Neural progenitor cell (in vitro differentiated cells): ENCODE measurements at regions not wholly inside any gene's neighbourhood (a gene's known extent, or its start where the extent isn't known, plus 50 kb on each side); places are given as distances from the start of the nearest gene placed in this dataset.

Experiments used
- DNase-seq: peaks from one replicate; pipeline ENCODE4 v3.0.0-alpha.2; 2016; ENCODE audit warnings: low spot score
- H2AFZ ChIP-seq: fragments of 200-600 bp; sonication (generic); replicated peaks from 2 replicates; pipeline ENCODE4 v1.6.1; 2016; ENCODE audit warnings: antibody characterized with exemption
- H3F3A ChIP-seq: fragments of 200-600 bp; sonication (generic); 2 replicates; pipeline ENCODE4 v1.6.1; 2016; ENCODE audit warnings: antibody characterized with exemption, low read depth
- H3K27ac ChIP-seq: fragments of 200-600 bp; sonication (generic); 2 replicates; pipeline ENCODE4 v1.5.1; 2016; ENCODE audit warnings: mild to moderate bottlenecking
- H3K27me3 ChIP-seq: fragments of 200-600 bp; sonication (generic); 2 replicates; pipeline ENCODE4 v1.6.1; 2016; ENCODE audit warnings: mild to moderate bottlenecking, moderate library complexity
- H3K36me3 ChIP-seq: fragments of 200-600 bp; sonication (generic); 2 replicates; pipeline ENCODE4 v1.5.1; 2016
- H3K4me1 ChIP-seq: fragments of 200-600 bp; sonication (generic); 2 replicates; pipeline ENCODE4 v1.6.1; 2016; ENCODE audit warnings: mixed run types
- H3K4me2 ChIP-seq: fragments of 200-600 bp; sonication (generic); 2 replicates; pipeline ENCODE4 v1.6.1; 2016
- H3K4me3 ChIP-seq: fragments of 200-600 bp; sonication (generic); 2 replicates; pipeline ENCODE4 v1.5.1; 2016
- H3K79me2 ChIP-seq: fragments of 200-600 bp; sonication (generic); 2 replicates; pipeline ENCODE4 v1.6.1; 2016; ENCODE audit warnings: low read depth
- H3K9ac ChIP-seq: fragments of 200-600 bp; sonication (generic); 2 replicates; pipeline ENCODE4 v1.6.1; 2016
- H3K9me3 ChIP-seq: fragments of 200-600 bp; sonication (generic); 2 replicates; pipeline ENCODE4 v1.5.1; 2016; ENCODE audit warnings: low read depth
- H4K20me1 ChIP-seq: fragments of 200-600 bp; sonication (generic); 2 replicates; pipeline ENCODE4 v1.6.1; 2016; ENCODE audit warnings: low read depth
- H3K27ac Mint-ChIP-seq: 3 replicates; pipeline ENCODE4 v1.8.0; 2021; ENCODE audit warnings: mixed read lengths
- H3K27me3 Mint-ChIP-seq: 2 replicates; pipeline ENCODE4 v1.8.0; 2022; ENCODE audit warnings: low read depth, mild to moderate bottlenecking, inconsistent platforms, moderate library complexity, mixed read lengths; ENCODE audit not compliant: insufficient read depth
- H3K36me3 Mint-ChIP-seq: 3 replicates; pipeline ENCODE4 v1.8.0; 2021; ENCODE audit warnings: mixed read lengths
- H3K4me1 Mint-ChIP-seq: 3 replicates; pipeline ENCODE4 v1.8.0; 2021; ENCODE audit warnings: mixed read lengths
- H3K4me3 Mint-ChIP-seq: 3 replicates; pipeline ENCODE4 v1.8.0; 2021; ENCODE audit warnings: mild to moderate bottlenecking, moderate library complexity, mixed read lengths
- H3K9me3 Mint-ChIP-seq: 3 replicates; pipeline ENCODE4 v1.8.0; 2020; ENCODE audit warnings: mixed read lengths
- CTCF ChIP-seq: fragments of 200-600 bp; sonication (generic); IDR thresholded peaks from 2 replicates; pipeline ENCODE4 v1.5.1; 2017; ENCODE audit warnings: antibody characterized with exemption, mild to moderate bottlenecking
- EZH2 ChIP-seq: fragments of 200-600 bp; sonication (generic); IDR thresholded peaks from 2 replicates; pipeline ENCODE4 v1.6.1; 2017; ENCODE audit warnings: antibody characterized with exemption, mild to moderate bottlenecking, moderate library complexity
- EZH2phosphoT487 ChIP-seq: fragments of 200-600 bp; sonication (generic); IDR thresholded peaks from 2 replicates; pipeline ENCODE4 v1.6.1; 2017; ENCODE audit warnings: antibody characterized with exemption

DNA sequence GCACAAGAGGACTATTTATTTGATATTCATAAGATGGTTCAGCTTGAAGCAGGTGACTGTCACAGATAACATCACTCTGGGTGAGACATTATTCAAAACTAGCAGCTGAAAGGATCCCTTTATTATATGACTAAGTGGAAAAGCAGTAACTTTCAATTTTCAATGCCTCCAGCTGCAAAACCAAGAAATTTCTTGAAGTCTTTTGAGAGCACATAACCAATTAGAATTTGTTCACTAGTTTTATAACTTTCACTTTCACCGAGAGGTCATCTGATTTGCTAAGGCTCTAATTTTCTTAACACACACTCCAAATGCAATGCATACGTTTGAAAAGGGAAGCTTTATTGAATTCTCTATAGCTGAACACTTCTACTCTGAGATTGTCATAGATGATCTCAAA is 88.6 kb upstream of the KLF14 start:
- Mint-ChIP-seq H3K4me1 (no peaks in the 10 kb centered on the region), H3K27ac (no peak overlapping the region), H3K36me3 (no peaks in the 10 kb centered on the region), H3K4me3 (no peak overlapping the region), H3K9me3 (peaks cover 13% of the 10 kb centered on the region), H3K27me3 (peaks cover 2% of the 10 kb centered on the region)
- H3K9ac ChIP-seq, result no peak overlapping the region
- H3F3A ChIP-seq, result no peaks in the 10 kb centered on the region
- H3K79me2 ChIP-seq, result no peaks in the 10 kb centered on the region
- no peaks in the 10 kb centered on the region for H3K36me3 ChIP-seq
- peaks cover 11% of the 10 kb centered on the region for H3K9me3 ChIP-seq
- H3K27me3 ChIP-seq, result no peaks in the 10 kb centered on the region
- no peaks in the 10 kb centered on the region for H4K20me1 ChIP-seq
- H3K4me3 ChIP-seq, result no peak overlapping the region
- no peak for TF ChIP-seq EZH2phosphoT487
- no peak for TF ChIP-seq CTCF
- no peak for TF ChIP-seq EZH2
- H3K4me1 ChIP-seq, result no peaks in the 10 kb centered on the region
- H3K4me2 ChIP-seq, result no peak overlapping the region
- no peak overlapping the region for H3K27ac ChIP-seq
- H2AFZ ChIP-seq, result no peak overlapping the region
- DNase-seq, result no peak

DNA sequence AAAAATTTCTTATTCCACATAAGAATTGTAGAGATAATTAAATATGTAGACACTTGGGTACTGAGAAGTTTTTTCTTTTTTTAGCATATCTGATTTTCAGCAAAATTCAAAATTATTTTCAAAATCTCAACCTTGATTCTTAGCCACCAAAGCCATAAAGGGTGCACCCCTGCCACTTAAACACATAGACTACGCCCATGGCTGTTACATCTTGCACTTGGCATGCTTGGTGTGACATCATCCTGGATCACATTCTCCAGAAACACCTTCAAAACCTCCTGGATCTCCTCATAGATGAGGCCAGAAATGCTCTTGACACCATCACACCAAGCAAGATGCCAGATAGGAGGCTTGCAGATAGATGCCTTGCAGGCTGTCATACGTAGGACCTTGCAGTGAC is 89.1 kb upstream of the KLF14 start:
- DNase-seq, result no peak
- Mint-ChIP-seq H3K4me1 (no peaks in the 10 kb centered on the region), H3K9me3 (peaks cover 13% of the 10 kb centered on the region), H3K36me3 (no peaks in the 10 kb centered on the region), H3K27ac (no peak overlapping the region), H3K4me3 (no peak overlapping the region), H3K27me3 (peaks cover 2% of the 10 kb centered on the region)
- no peaks in the 10 kb centered on the region for H3F3A ChIP-seq
- H3K9ac ChIP-seq, result no peak overlapping the region
- no peak overlapping the region for H3K4me3 ChIP-seq
- no peaks in the 10 kb centered on the region for H4K20me1 ChIP-seq
- H3K36me3 ChIP-seq, result no peaks in the 10 kb centered on the region
- H3K27me3 ChIP-seq, result no peaks in the 10 kb centered on the region
- peaks cover 11% of the 10 kb centered on the region for H3K9me3 ChIP-seq
- no peak overlapping the region for H2AFZ ChIP-seq
- no peaks in the 10 kb centered on the region for H3K79me2 ChIP-seq
- no peak overlapping the region for H3K4me2 ChIP-seq
- no peak for TF ChIP-seq CTCF
- no peak for TF ChIP-seq EZH2phosphoT487
- no peak for TF ChIP-seq EZH2
- no peak overlapping the region for H3K27ac ChIP-seq
- no peaks in the 10 kb centered on the region for H3K4me1 ChIP-seq

DNA sequence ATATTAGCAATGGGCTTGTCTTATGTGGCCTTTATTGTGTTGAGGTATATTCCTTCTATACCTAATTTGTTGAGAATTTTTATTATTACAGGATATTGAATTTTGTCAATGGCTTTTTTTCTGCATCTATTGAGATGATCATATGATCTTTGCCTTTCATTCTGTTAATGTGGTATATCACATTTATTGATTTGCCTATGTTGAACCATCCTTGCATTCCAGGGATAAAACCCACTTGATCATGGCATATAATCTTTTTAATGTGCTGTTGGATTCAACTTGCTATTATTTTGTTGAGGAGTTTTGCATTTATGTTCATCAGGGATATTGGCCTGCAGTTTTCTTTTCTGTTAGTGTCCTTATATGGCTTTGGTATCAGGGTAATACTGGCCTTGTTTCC is 91.8 kb upstream of the KLF14 start:
- Mint-ChIP-seq H3K36me3 (no peaks in the 10 kb centered on the region), H3K9me3 (peaks cover 15% of the 10 kb centered on the region), H3K4me3 (no peak overlapping the region), H3K27ac (no peak overlapping the region), H3K4me1 (no peaks in the 10 kb centered on the region), H3K27me3 (no peaks in the 10 kb centered on the region)
- no peaks in the 10 kb centered on the region for H3K79me2 ChIP-seq
- TF ChIP-seq EZH2 (no peak), CTCF (no peak), EZH2phosphoT487 (no peak)
- no peak overlapping the region for H3K4me3 ChIP-seq
- H3K4me1 ChIP-seq, result no peaks in the 10 kb centered on the region
- H3K9ac ChIP-seq, result no peak overlapping the region
- no peak for DNase-seq
- H3K9me3 ChIP-seq, result peaks cover 11% of the 10 kb centered on the region
- H3K4me2 ChIP-seq, result no peak overlapping the region
- H4K20me1 ChIP-seq, result no peaks in the 10 kb centered on the region
- H3F3A ChIP-seq, result no peaks in the 10 kb centered on the region
- H3K27ac ChIP-seq, result no peak overlapping the region
- H2AFZ ChIP-seq, result no peak overlapping the region
- H3K36me3 ChIP-seq, result no peaks in the 10 kb centered on the region
- no peaks in the 10 kb centered on the region for H3K27me3 ChIP-seq

DNA sequence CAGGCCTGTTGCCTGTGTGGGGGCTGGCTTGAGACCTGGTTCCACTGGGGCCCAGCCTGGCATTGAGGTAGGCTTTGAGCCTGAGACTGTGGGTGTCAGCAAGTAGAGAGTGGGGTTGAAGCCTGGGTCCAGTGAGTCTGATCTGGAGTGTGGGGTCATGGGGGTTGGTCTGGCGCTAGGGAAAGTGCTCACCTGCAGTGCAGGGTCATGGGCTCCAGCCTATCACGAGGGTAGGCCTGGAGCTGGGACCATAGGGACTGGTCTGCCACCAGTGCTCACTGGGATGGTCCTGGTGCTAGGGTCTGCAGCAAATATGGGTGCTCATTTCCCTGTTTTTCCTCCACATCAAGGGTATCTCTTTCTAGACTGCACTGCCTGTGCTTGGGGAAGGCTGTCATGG is 95.4 kb upstream of the KLF14 start:
- DNase-seq, result no peak
- Histone ChIP-seq H3K9ac (no peak overlapping the region), H4K20me1 (no peaks in the 10 kb centered on the region), H3F3A (no peaks in the 10 kb centered on the region), H3K27ac (no peak overlapping the region), H3K79me2 (no peaks in the 10 kb centered on the region), H3K4me1 (no peaks in the 10 kb centered on the region), H3K4me3 (no peak overlapping the region), H2AFZ (no peak overlapping the region), H3K36me3 (no peaks in the 10 kb centered on the region), H3K27me3 (no peaks in the 10 kb centered on the region), H3K9me3 (peaks cover 11% of the 10 kb centered on the region), H3K4me2 (no peak overlapping the region)
- no peak overlapping the region for H3K27ac Mint-ChIP-seq
- H3K27me3 Mint-ChIP-seq, result peaks cover 3% of the 10 kb centered on the region
- H3K9me3 Mint-ChIP-seq, result peaks cover 15% of the 10 kb centered on the region
- TF ChIP-seq CTCF (no peak), EZH2 (no peak), EZH2phosphoT487 (no peak)
- no peaks in the 10 kb centered on the region for H3K36me3 Mint-ChIP-seq
- no peak overlapping the region for H3K4me3 Mint-ChIP-seq
- H3K4me1 Mint-ChIP-seq, result no peaks in the 10 kb centered on the region
